T follicular helper cell (primary cell): ENCODE measurements at regions not wholly inside any gene's neighbourhood (a gene's known extent, or its start where the extent isn't known, plus 50 kb on each side); places are given as distances from the start of the nearest gene placed in this dataset.

Source experiments
- DNase-seq: peaks from one replicate; pipeline ENCODE4 v3.0.0-alpha.2; 2020; ENCODE audit warnings: low read depth

GRCh38 chr13:40146611-40147117, 491.2 kb downstream of the COG6 start:
- DNase-seq = no peak

GRCh38 chr13:40148101-40148500, 492.6 kb downstream of the COG6 start:
- DNase-seq = no peak

GRCh38 chr13:40148742-40149141, 493.3 kb downstream of the COG6 start:
- DNase-seq = no peak

GRCh38 chr13:40149611-40150274, 494.3 kb downstream of the COG6 start:
- DNase-seq = no peak

GRCh38 chr13:40151673-40152072, 496.2 kb downstream of the COG6 start:
- DNase-seq = no peak

GRCh38 chr13:40152145-40152544, 496.7 kb downstream of the COG6 start:
- no peak for DNase-seq

GRCh38 chr13:40152922-40153321, 497.5 kb downstream of the COG6 start:
- DNase-seq = no peak

- no peak for DNase-seq
Observed at GRCh38 chr13:40153516-40153915, 498.1 kb downstream of the COG6 start.

- no peak for DNase-seq
Observed at GRCh38 chr13:40155201-40155600, 499.7 kb downstream of the COG6 start.

- no peak for DNase-seq
Observed at GRCh38 chr13:40158218-40158617, 502.8 kb downstream of the COG6 start.

GRCh38 chr13:40158757-40159156, 503.3 kb downstream of the COG6 start:
- no peak for DNase-seq

GRCh38 chr13:40159736-40160135, 504.3 kb downstream of the COG6 start:
- no peak for DNase-seq

GRCh38 chr13:40160618-40161350, 505.3 kb downstream of the COG6 start:
- no peak for DNase-seq

GRCh38 chr13:40161351-40161810, 505.1 kb downstream of the FOXO1 start:
- DNase-seq = no peak

GRCh38 chr13:40161931-40162330, 504.5 kb downstream of the FOXO1 start:
- no peak for DNase-seq

GRCh38 chr13:40163066-40164000, 503.1 kb downstream of the FOXO1 start:
- no peak for DNase-seq

GRCh38 chr13:40164133-40164532, 502.3 kb downstream of the FOXO1 start:
- no peak for DNase-seq

GRCh38 chr13:40165316-40165932, 501.0 kb downstream of the FOXO1 start:
- no peak for DNase-seq

GRCh38 chr13:40167327-40167726, 499.1 kb downstream of the FOXO1 start:
- no peak for DNase-seq

- no peak for DNase-seq
Observed at GRCh38 chr13:40168425-40169166, 497.8 kb downstream of the FOXO1 start.

GRCh38 chr13:40169476-40169875, 497.0 kb downstream of the FOXO1 start:
- no peak for DNase-seq
